Cardiac septum (tissue), 1 donor: ENCODE measurements at regions not wholly inside any gene's neighbourhood (a gene's known extent, or its start where the extent isn't known, plus 50 kb on each side); places are given as distances from the start of the nearest gene placed in this dataset.
"Not testable (repeated sequence)": the region's sequence is repeated elsewhere in the genome, so short reads cannot be mapped to it uniquely, and the experiment has no call there.

ENCODE experiments used
- DNase-seq: peaks from one replicate; pipeline ENCODE4 v3.0.0-alpha.2; 2020; ENCODE audit warnings: low spot score
- intact Hi-C: fragments of 100-400 bp; cut with DNase I; formaldehyde crosslinking; loops from one replicate; pipeline ENCODE4 v1.14.0; 2022
- donor health status: DM: no; HTN: no; CAD: no.

DNA sequence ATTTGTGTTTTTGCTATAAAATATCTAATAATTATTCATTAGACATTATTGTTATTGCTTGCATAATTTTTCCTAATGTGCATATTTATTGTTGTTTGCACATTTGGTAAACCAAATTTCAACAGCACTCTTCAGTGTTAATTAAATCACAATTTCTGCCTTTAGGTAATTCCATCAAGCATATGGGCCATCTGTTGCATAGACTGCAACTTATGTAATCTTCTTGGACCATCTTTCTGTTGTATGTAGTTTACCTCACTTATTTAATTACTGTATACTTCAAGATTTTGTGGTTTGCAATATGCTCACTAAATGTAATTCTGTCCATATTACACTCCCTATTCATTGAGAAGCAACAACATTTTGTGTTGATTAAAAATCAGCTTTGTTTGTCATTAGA, 1360.1 kb downstream of the REEP3 start:
- DNase-seq = no peak
- intact Hi-C loops = no loop called here

GRCh38 chr10:64896582-64896981, 1375.4 kb downstream of the REEP3 start:
- no peak for DNase-seq
- intact Hi-C loops = no loop called here

GRCh38 chr10:64906311-64906710, 1385.1 kb downstream of the REEP3 start:
- DNase-seq = not testable (repeated sequence)

GRCh38 chr10:64924306-64924705, 1403.1 kb downstream of the REEP3 start:
- DNase-seq, intact Hi-C loops: not testable (repeated sequence)

More at GRCh38 chr10:64906311-64906710, 1385.1 kb downstream of the REEP3 start:
- intact Hi-C loops = not testable (repeated sequence)

DNA sequence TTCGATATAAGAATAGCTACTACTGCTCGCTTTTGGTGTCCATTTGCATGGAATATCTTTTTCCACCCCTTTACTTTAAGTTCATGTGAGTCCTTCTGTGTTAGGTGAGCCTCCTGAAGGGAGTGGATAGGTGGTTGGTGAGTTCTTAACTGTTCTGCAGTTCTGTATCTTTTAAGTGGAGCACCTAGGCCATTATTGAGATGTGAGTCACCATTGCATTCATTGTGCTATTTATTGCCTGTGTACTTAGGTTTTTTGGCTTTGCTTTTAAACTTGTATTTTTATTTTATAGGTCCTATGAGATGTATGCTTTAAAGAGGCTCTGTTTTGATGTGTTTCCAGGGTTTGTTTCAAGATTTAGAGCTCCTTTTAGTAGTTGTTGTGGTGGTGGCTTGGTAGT, 1430.8 kb downstream of the REEP3 start:
- intact Hi-C loops = no loop called here
- DNase-seq = no peak

DNA sequence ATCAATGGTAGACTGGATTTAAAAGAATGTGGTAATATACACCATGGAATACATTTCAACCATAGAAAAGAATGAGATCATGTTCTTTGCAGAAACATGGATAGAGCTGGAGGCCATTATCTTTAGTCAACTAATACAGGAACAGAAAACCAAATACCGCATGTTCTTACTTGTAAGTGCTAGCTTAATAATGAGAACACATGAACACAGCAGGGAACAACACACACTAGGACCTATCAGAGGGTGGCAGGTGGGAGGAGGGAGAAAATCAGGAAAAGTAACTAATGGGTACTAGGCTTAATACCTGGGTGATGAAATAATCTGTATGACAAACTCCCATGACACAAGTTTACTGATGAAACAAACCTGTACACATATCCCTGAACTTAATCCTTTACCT, 1435.2 kb downstream of the REEP3 start:
- intact Hi-C loops = no loop called here

DNA sequence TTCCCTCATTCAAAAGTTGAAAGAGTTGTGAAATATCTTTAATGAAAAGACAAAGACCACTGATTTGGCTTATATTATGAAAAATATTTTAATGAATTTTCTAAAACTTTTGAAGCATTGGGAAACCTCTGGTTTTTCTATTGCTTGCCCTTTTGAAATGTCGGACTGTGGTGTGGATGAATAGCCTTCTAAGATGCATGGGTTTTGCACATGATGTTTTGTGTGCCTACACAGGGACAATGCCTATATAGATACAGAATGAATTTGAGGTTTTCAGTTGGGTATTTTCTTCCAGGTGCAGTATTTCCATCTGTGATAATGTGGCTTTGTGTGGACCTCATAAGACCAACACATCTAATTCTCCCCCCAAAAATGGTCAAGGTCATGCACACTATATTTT, 1437.9 kb downstream of the REEP3 start:
- no peak for DNase-seq
- intact Hi-C loops = no loop called here

More for the DNA sequence above, 1435.2 kb downstream of the REEP3 start:
- DNase-seq = no peak

DNA sequence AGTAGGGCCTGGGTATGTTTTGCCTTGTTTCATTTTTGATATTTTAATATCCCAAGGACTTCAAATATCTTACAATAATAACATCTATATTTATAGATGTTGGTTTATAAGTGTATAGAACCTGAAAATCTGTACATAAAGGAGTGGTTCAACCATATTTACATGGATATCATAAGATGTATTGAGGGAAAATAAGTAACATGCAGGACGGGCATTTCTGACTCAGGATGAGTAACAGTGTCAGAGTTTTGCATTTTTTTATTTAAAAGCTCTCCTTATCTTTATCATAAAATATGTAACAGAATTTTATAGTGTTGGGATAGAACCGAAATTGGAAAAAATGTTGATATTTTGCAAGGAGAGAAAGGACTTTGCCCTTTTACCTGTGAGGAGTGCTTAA, 1438.7 kb downstream of the REEP3 start:
- DNase-seq = no peak
- intact Hi-C loops = no loop called here

GRCh38 chr10:64973391-64973790, 1452.2 kb downstream of the REEP3 start:
- no peak for DNase-seq
- intact Hi-C loops = no loop called here

DNA sequence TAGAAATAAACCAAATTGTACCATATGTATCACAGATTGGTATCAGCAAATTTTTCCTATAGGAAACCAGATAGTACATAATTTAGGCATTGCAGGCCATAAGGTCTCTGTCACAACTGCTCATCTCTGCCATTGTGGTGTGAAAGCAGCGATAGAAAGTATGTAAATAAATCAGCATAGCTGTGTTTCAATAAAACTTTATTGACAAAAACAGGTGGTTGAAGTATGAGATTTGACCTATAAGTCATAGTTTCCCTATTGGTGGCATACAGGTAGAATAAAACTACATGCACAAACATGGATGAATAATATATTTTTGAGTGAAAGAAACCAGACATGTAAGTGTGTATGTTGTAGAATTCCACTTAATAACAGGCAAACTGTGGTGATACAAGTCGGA, 1454.9 kb downstream of the REEP3 start:
- intact Hi-C loops = no loop called here
- no peak for DNase-seq

GRCh38 chr10:64977915-64978314, 1456.7 kb downstream of the REEP3 start:
- no peak for DNase-seq
- intact Hi-C loops = no loop called here

GRCh38 chr10:64996886-64997285, 1475.7 kb downstream of the REEP3 start:
- no peak for DNase-seq
- intact Hi-C loops = no loop called here

DNA sequence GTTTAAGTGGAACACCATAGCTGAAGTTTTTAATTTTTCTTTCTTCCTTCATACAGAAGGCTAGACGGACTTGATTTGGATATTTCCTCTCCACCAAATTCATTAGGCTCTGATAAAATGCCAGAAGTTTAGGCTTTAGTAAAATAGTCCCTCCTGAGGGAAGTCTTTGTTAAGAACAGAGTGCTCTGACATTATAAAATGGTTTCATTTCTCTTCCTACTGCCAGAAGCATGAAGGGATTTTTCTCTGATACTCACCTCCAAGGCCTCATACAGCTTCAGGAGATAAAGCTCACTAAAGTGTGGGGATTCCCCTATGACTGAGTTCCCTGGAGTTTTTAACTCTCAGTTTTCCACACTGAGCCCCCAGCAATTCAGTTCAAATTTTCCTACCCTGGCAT, 1489.6 kb downstream of the REEP3 start:
- intact Hi-C loops = no loop called here
- DNase-seq = no peak

- no peak for DNase-seq
- intact Hi-C loops = no loop called here
Observed at GRCh38 chr10:65017523-65017922, 1496.3 kb downstream of the REEP3 start.

GRCh38 chr10:65024886-65025285, 1503.7 kb downstream of the REEP3 start:
- no peak for DNase-seq
- intact Hi-C loops = no loop called here

- intact Hi-C loops = no loop called here
- DNase-seq = no peak
Observed at GRCh38 chr10:65030263-65030662, 1509.1 kb downstream of the REEP3 start.

DNA sequence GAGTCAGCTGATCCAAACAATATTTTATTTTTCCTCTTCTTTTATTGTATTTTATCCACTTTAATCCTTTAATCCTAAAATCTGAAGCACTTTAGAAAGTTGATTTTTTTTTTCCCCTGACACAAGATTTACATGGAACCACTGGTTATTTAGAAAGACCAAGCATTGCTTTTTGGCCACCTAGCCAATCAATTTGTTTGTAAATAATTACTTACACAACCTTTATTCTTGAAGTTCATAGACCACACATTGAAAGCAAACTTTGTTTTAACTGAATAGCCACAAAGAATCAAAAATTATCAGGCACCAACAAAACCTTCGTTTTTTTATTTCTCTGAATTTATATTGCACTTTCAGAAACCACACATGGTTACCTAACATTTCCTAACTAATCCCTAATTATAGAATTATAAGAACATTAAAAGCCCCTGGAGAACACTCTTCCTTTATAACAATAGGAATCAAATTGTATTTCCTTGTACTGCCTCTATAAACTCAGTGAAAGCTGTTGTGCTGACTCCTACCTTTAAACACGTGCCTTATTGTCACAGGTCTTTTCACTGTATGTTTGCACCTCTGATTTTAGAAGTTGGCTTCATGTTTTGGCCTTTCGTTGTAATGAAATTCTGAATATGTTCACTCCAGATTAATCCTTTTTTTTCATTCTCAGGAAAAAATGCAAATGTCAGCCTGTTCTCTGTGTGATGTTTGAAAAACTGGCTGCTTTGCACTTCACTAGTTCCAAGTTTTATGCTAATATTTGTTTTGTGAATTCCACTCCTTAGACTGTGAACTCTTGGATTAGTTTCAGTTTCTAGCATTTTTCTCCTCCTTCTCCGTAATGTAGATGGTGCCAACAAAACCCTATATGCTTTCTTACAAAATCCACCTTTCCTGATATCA, 1511.9 kb downstream of the REEP3 start:
- DNase-seq = no peak
- intact Hi-C loops = no loop called here

DNA sequence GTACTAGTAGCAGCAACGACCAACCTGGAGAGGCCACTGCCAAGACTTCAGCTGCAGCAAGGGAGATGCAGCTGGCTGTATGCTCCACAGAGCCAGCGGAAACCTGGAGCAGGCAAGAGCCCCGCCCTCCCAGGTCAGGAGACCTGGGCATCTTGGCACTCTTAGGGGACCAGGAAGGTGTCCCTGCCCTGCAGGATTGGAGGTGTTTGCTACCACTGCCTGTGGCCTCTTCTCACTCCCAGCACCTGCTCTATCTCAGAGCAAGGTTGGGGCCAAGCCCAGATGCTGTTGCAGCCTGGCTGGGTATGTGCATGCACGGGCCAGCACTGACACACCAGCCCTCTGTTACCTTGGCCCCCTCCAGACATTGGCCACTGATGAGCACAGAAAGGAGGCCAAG, 1512.8 kb downstream of the REEP3 start:
- DNase-seq = no peak
- intact Hi-C loops = no loop called here

DNA sequence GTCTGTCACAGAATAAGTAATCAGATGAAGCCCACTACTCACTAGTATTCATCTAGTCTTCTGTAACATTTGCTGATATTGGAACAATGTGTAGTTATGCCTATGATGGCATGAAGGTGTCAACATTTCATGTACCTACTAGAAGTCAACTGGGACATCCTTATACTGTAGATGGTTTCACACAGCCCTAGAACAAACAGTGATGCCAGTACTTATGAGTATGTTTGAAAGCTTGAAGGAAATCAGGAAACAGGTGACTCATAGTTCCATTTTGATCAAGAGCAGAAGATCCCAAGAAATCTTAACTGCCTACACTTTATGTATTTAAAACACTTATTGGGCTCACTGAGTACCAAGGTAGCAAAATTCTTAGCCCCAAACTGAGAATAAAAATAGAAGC, 1519.6 kb downstream of the REEP3 start:
- intact Hi-C loops = no loop called here
- no peak for DNase-seq

DNA sequence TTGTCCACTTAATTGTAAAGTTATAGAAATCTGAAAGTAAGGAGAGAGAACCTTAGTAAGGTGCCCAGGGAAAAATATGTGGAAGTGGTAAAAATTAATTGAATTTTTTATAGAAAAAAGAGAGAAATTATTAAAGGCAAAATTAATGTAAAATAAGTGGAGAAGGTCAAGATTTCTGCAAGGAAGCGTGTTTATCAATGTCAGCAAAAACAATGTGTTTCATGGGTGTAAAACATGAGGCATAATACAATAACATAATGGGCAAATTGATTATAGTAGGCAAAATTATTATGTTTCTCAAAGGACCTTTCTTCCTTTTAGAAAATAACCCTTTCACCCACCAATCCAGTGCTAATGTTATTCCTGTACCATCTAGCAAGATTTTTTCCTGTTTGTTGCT, 1520.1 kb downstream of the REEP3 start:
- intact Hi-C loops = no loop called here
- no peak for DNase-seq

DNA sequence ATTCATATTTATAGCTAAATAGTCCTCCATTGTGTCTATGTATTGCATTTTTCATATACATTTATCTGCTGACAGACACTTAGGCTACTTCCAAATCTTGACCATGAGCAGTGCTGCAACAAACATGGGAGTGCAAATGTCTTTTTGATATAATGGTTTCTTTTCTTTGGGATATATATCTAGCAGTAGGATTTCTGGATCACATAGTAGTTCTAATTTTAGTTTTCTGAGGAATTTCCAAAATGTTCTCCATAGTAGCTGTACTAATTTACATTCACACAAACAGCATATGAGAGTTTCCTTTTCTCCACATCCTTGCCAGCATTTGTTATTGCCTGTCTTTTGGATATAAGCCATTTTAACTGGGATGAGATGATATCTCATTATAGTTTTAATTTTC, 1521.3 kb downstream of the REEP3 start:
- no peak for DNase-seq
- intact Hi-C loops = no loop called here

GRCh38 chr10:65046831-65047230, 1525.6 kb downstream of the REEP3 start:
- DNase-seq = no peak
- intact Hi-C loops = no loop called here
